GM12878 (cell line): ENCODE measurements at regions not wholly inside any gene's neighbourhood (a gene's known extent, or its start where the extent isn't known, plus 50 kb on each side); places are given as distances from the start of the nearest gene placed in this dataset.

ENCODE experiments used
- ATAC-seq: fragments of 200-7000 bp; cut with Tn5 transposase; 3 replicates; pipeline ENCODE4 v1.9.1; 2020; ENCODE audit warnings: mild to moderate bottlenecking, moderate library complexity
- BruUV-seq: library from RNA; stranded (reverse); fragments of 400-500 nt; replicated peaks from 2 replicates; lab custom pipeline; 2021; lab: Mats Ljungman, UMichigan
- CTCF ChIA-PET: fragments of 300-600 bp; sonication (Branson Sonifier 250); formaldehyde crosslinking; extraction: SDS; loops from one replicate; lab custom pipeline; 2021; ENCODE audit warnings: inconsistent platforms; lab: Yijun Ruan, JAX
- POLR2A ChIA-PET: fragments of 350-600 bp; formaldehyde crosslinking; extraction: SDS; loops from one replicate; lab custom pipeline; 2021; ENCODE audit warnings: inconsistent platforms; lab: Charles Lee
- RAD21 ChIA-PET: fragments of 300-600 bp; sonication (Branson Sonifier 250); formaldehyde crosslinking; loops from one replicate; lab custom pipeline; 2023; ENCODE audit warnings: antibody characterized with exemption; ENCODE audit not compliant: unreplicated experiment; lab: Charles Lee
- SMC1A ChIA-PET: fragments of 300-600 bp; sonication (Branson Sonifier 250); formaldehyde crosslinking; loops from one replicate; lab custom pipeline; 2023; ENCODE audit not compliant: unreplicated experiment, uncharacterized antibody; lab: Charles Lee
- DNase-seq: peaks from one replicate; pipeline ENCODE4 v3.0.0-alpha.2; 2011; ENCODE audit warnings: low read depth, low spot score
- FAIRE-seq: peaks from 3 replicates; lab custom pipeline; 2011; peaks lifted over from hg19 to GRCh38; lab: Jason Lieb, UNC
- H2AFZ ChIP-seq: 2 replicates; pipeline ENCODE4 v1.6.0; 2011; ENCODE audit warnings: low read depth, low read length, control low read depth; ENCODE audit not compliant: control insufficient read depth
- H3K27ac ChIP-seq: 2 replicates; pipeline ENCODE4 v1.5.1; 2011; ENCODE audit warnings: control low read depth; ENCODE audit not compliant: control insufficient read depth, insufficient read depth
- H3K27me3 ChIP-seq, 2 experiments: replicated peaks in 1 of 2; 2 replicates each; pipeline versions ENCODE4 v1.6.0 to v1.6.1; 2011; ENCODE audit warnings: low read length in 1 of 2; ENCODE audit not compliant: control insufficient read depth in 2 of 2, insufficient read depth in 2 of 2
- H3K36me3 ChIP-seq, 2 experiments: 2 replicates each; pipeline ENCODE4 v1.5.1; 2011; ENCODE audit warnings: low read length in 1 of 2; ENCODE audit not compliant: control insufficient read depth in 2 of 2, insufficient read depth in 2 of 2
- H3K4me1 ChIP-seq: 2 replicates; pipeline ENCODE4 v1.6.1; 2011; ENCODE audit warnings: mild to moderate bottlenecking, low read length, moderate library complexity, mixed read lengths; ENCODE audit not compliant: control insufficient read depth, insufficient read depth
- H3K4me2 ChIP-seq: 2 replicates; pipeline ENCODE4 v1.6.0; 2011; ENCODE audit warnings: control low read depth; ENCODE audit not compliant: control insufficient read depth, insufficient read depth
- H3K4me3 ChIP-seq: fragments of 200-600 bp; sonication (generic); 2 replicates; pipeline ENCODE4 v1.5.1; 2016
- H3K79me2 ChIP-seq: 2 replicates; pipeline ENCODE4 v1.6.0; 2011; ENCODE audit warnings: low read length; ENCODE audit not compliant: control insufficient read depth, insufficient read depth
- H3K9ac ChIP-seq: 2 replicates; pipeline ENCODE4 v1.8.0; 2011; ENCODE audit warnings: low read length, control low read depth, mixed read lengths; ENCODE audit not compliant: control insufficient read depth, insufficient read depth
- H3K9me3 ChIP-seq: replicated peaks from 3 replicates; pipeline ENCODE4 v1.5.1; 2011; ENCODE audit warnings: mild to moderate bottlenecking, low read length; ENCODE audit not compliant: control insufficient read depth, insufficient read depth
- H4K20me1 ChIP-seq: 2 replicates; pipeline ENCODE4 v1.6.0; 2011; ENCODE audit not compliant: control insufficient read depth, insufficient read depth
- CHD2 ChIP-seq: IDR thresholded peaks from 2 replicates; pipeline ENCODE4 v1.6.1; 2011; ENCODE audit warnings: low read depth, low read length, improper control_type of control experiment, borderline replicate concordance
- HCFC1 ChIP-seq: fragments of 150-350 bp; IDR thresholded peaks from 2 replicates; pipeline ENCODE4 v1.6.1; 2014; ENCODE audit warnings: low read length
- HDAC6 ChIP-seq: fragments of 200-600 bp; sonication (generic); IDR thresholded peaks from one replicate; pipeline ENCODE4 v1.8.0; 2017; ENCODE audit warnings: antibody characterized with exemption; ENCODE audit not compliant: unreplicated experiment
- MXI1 ChIP-seq: fragments of 150-350 bp; IDR thresholded peaks from 2 replicates; pipeline ENCODE4 v1.6.1; 2011; ENCODE audit warnings: low read depth, mild to moderate bottlenecking, inconsistent platforms, low read length, improper control_type of control experiment
- MYB ChIP-seq: fragments of 150-350 bp; IDR thresholded peaks from 2 replicates; pipeline ENCODE4 v1.6.1; 2014; ENCODE audit warnings: mild to moderate bottlenecking, low read depth, low read length, borderline replicate concordance
- POU2F2 ChIP-seq: IDR thresholded peaks from 3 replicates; pipeline ENCODE4 v1.6.1; 2011; ENCODE audit warnings: low read depth, mild to moderate bottlenecking, low read length, borderline replicate concordance
- REST ChIP-seq: IDR thresholded peaks from 2 replicates; pipeline ENCODE4 v1.6.1; 2012; ENCODE audit warnings: mild to moderate bottlenecking, low read depth, low read length
- RUNX3 ChIP-seq: IDR thresholded peaks from 2 replicates; pipeline ENCODE4 v1.6.1; 2012; ENCODE audit warnings: low read length, inconsistent platforms
- SMAD1 ChIP-seq: fragments of 450-650 bp; IDR thresholded peaks from 2 replicates; pipeline ENCODE4 v1.6.1; 2018; ENCODE audit warnings: mild to moderate bottlenecking, low read depth; ENCODE audit not compliant: partially characterized antibody
- SPI1 ChIP-seq: IDR thresholded peaks from 2 replicates; pipeline ENCODE4 v1.6.1; 2011; ENCODE audit warnings: low read depth, mild to moderate bottlenecking, low read length, moderate library complexity, borderline replicate concordance; ENCODE audit not compliant: insufficient read depth
- USF2 ChIP-seq: IDR thresholded peaks from 2 replicates; pipeline ENCODE4 v1.6.1; 2011; ENCODE audit warnings: low read depth, low read length, improper control_type of control experiment, borderline replicate concordance
- YBX1 ChIP-seq: fragments of 450-650 bp; IDR thresholded peaks from 2 replicates; pipeline ENCODE4 v1.6.1; 2016; ENCODE audit warnings: antibody characterized with exemption
- ZSCAN29 ChIP-seq: fragments of 450-650 bp; IDR thresholded peaks from 2 replicates; pipeline ENCODE4 v1.6.1; 2017; ENCODE audit warnings: mild to moderate bottlenecking, moderate library complexity
- ZZZ3 ChIP-seq: IDR thresholded peaks from 2 replicates; pipeline ENCODE4 v1.6.1; 2011; ENCODE audit warnings: low read depth; ENCODE audit not compliant: control insufficient read depth, insufficient read length
- WGBS: methylation state at CpG from one replicate; pipeline ENCODE4 v1.1.6; 2016; ENCODE audit warnings: low lambda C conversion rate; ENCODE audit not compliant: insufficient replicate concordance, insufficient coverage; ENCODE audit errors: missing lambda C conversion rate; 5-methylcytosine and 5-hydroxymethylcytosine counted together
- in situ Hi-C: fragments of 300-500 bp; cut with MboI; formaldehyde crosslinking; loops from 9 replicates; pipeline ENCODE4 v1.14.3; 2018; ENCODE audit warnings: mixed read lengths
- intact Hi-C: fragments of 100-400 bp; cut with micrococcal nuclease; formaldehyde crosslinking; loops from one replicate; pipeline ENCODE4 v1.14.2; 2022; ENCODE audit not compliant: unreplicated experiment
- TF ChIP-seq, protein P1 (sequence below): fragments of 450-650 bp; formaldehyde crosslinking; IDR thresholded peaks from 2 replicates; pipeline ENCODE4 v1.4.0; 2020; ENCODE audit warnings: mild to moderate bottlenecking, moderate library complexity

DNA sequence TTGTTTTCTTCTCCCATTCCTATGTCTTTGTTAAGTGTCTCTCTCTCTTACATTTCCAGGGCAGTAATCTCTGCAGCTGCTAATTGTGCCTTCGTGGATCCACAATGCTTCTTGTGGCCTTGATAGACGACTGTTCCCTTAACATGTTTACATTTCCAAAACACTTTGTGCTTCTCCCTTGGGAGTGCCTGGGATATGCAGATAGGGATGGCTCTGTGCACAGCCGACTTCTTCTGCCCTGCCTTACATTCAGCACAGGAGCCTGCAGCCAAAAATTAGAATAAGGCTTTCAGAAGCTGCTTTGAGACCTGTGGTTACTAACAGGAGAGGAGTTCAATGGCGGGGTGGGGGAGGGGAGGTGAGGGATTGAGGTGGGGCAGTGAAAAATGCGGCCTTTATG, 328.9 kb downstream of the TDRD15 start:
- Histone ChIP-seq H4K20me1 (no peaks in the 10 kb centered on the region), H3K27ac (no peak overlapping the region), H2AFZ (no peak overlapping the region), H3K9ac (no peak overlapping the region), H3K4me1 (no peaks in the 10 kb centered on the region), H3K36me3 (no peaks in the 10 kb centered on the region), H3K27me3 (no peaks in the 10 kb centered on the region; a peak in 1 of 4 replicates), H3K4me3 (no peak overlapping the region), H3K9me3 (no peaks in the 10 kb centered on the region), H3K79me2 (no peaks in the 10 kb centered on the region), H3K4me2 (no peak overlapping the region)
- in situ Hi-C loops: no loop called here
- SMC1A ChIA-PET: no interaction called here
- RAD21 ChIA-PET: no interaction called here
- FAIRE-seq (no peak), DNase-seq (no peak), ATAC-seq (no peak)
- intact Hi-C loops: no loop called here
- POLR2A ChIA-PET: no interaction called here
- no TSS peak for BruUV-seq
- WGBS: 5% methylated on average over 5 of the region's 5 CpGs
- TF ChIP-seq MXI1: no peak
- TF ChIP-seq HDAC6: no peak
- no peak for TF ChIP-seq ZZZ3
- TF ChIP-seq MYB: no peak
- no peak for TF ChIP-seq ZSCAN29
- no peak for TF ChIP-seq HCFC1
- no peak for TF ChIP-seq REST
- no peak for TF ChIP-seq SMAD1
- TF ChIP-seq POU2F2: no peak
- no peak for TF ChIP-seq SPI1
- TF ChIP-seq, protein P1, sequence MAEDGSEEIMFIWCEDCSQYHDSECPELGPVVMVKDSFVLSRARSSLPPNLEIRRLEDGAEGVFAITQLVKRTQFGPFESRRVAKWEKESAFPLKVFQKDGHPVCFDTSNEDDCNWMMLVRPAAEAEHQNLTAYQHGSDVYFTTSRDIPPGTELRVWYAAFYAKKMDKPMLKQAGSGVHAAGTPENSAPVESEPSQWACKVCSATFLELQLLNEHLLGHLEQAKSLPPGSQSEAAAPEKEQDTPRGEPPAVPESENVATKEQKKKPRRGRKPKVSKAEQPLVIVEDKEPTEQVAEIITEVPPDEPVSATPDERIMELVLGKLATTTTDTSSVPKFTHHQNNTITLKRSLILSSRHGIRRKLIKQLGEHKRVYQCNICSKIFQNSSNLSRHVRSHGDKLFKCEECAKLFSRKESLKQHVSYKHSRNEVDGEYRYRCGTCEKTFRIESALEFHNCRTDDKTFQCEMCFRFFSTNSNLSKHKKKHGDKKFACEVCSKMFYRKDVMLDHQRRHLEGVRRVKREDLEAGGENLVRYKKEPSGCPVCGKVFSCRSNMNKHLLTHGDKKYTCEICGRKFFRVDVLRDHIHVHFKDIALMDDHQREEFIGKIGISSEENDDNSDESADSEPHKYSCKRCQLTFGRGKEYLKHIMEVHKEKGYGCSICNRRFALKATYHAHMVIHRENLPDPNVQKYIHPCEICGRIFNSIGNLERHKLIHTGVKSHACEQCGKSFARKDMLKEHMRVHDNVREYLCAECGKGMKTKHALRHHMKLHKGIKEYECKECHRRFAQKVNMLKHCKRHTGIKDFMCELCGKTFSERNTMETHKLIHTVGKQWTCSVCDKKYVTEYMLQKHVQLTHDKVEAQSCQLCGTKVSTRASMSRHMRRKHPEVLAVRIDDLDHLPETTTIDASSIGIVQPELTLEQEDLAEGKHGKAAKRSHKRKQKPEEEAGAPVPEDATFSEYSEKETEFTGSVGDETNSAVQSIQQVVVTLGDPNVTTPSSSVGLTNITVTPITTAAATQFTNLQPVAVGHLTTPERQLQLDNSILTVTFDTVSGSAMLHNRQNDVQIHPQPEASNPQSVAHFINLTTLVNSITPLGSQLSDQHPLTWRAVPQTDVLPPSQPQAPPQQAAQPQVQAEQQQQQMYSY (CRISPR knock-in tag): no peak
- no peak for TF ChIP-seq USF2
- TF ChIP-seq YBX1: no peak
- TF ChIP-seq RUNX3: no peak
- no peak for TF ChIP-seq CHD2
- CTCF ChIA-PET: no interaction called here
